Activated CD4-positive, alpha-beta memory T cell treated with anti-CD3 and anti-CD28 coated beads for 36 hours (primary cell): ENCODE measurements at regions not wholly inside any gene's neighbourhood (a gene's known extent, or its start where the extent isn't known, plus 50 kb on each side); places are given as distances from the start of the nearest gene placed in this dataset.
"Not testable (repeated sequence)": the region's sequence is repeated elsewhere in the genome, so short reads cannot be mapped to it uniquely, and the experiment has no call there.

Source experiments
- CTCF ChIA-PET: fragments of 350-600 bp; sonication (Branson Sonifier 250); formaldehyde crosslinking; loops from one replicate; lab custom pipeline; 2021; ENCODE audit warnings: antibody characterized with exemption, inconsistent platforms; lab: Charles Lee
- POLR2A ChIA-PET: fragments of 350-600 bp; sonication (Branson Sonifier 250); formaldehyde crosslinking; loops from one replicate; lab custom pipeline; 2021; ENCODE audit warnings: antibody characterized with exemption; lab: Charles Lee
- DNase-seq: peaks from one replicate; pipeline ENCODE4 v3.0.0-alpha.2; 2020
- H3K27ac Mint-ChIP-seq: one replicate; pipeline ENCODE4 v1.8.0; 2021; ENCODE audit warnings: mixed read lengths
- H3K27me3 Mint-ChIP-seq: one replicate; pipeline ENCODE4 v1.8.0; 2021; ENCODE audit warnings: mixed read lengths
- H3K36me3 Mint-ChIP-seq: one replicate; pipeline ENCODE4 v1.8.0; 2021; ENCODE audit warnings: mixed read lengths
- H3K4me1 Mint-ChIP-seq: one replicate; pipeline ENCODE4 v1.8.0; 2021; ENCODE audit warnings: low read depth, mixed read lengths
- H3K4me3 Mint-ChIP-seq: one replicate; pipeline ENCODE4 v1.8.0; 2021; ENCODE audit warnings: mild to moderate bottlenecking, mixed read lengths
- H3K9me3 Mint-ChIP-seq: one replicate; pipeline ENCODE4 v1.8.0; 2021; ENCODE audit warnings: mixed read lengths
- intact Hi-C: fragments of 100-400 bp; cut with micrococcal nuclease; formaldehyde crosslinking; loops from one replicate; pipeline ENCODE4 v1.15.1; 2023

- no peaks in the 10 kb centered on the region for H3K36me3 Mint-ChIP-seq
- H3K9me3 Mint-ChIP-seq = no peaks in the 10 kb centered on the region
- DNase-seq = no peak
- intact Hi-C loops = no loop called here
- H3K27me3 Mint-ChIP-seq = no peaks in the 10 kb centered on the region
- ChIA-PET POLR2A (no interaction called here), CTCF (no interaction called here)
- H3K27ac Mint-ChIP-seq = no peak overlapping the region
- no peaks in the 10 kb centered on the region for H3K4me1 Mint-ChIP-seq
- H3K4me3 Mint-ChIP-seq = no peak overlapping the region
Measured at GRCh38 chr7:46752881-46753366, 829.0 kb downstream of the TNS3 start.

- DNase-seq, H3K27ac Mint-ChIP-seq, H3K9me3 Mint-ChIP-seq, H3K36me3 Mint-ChIP-seq, intact Hi-C loops, H3K27me3 Mint-ChIP-seq, CTCF ChIA-PET, H3K4me1 Mint-ChIP-seq, POLR2A ChIA-PET, H3K4me3 Mint-ChIP-seq: not testable (repeated sequence)
Measured at GRCh38 chr7:46751927-46752723, 829.8 kb downstream of the TNS3 start.

- POLR2A ChIA-PET = no interaction called here
Measured at GRCh38 chr7:46751471-46751870, 830.4 kb upstream of the IGFBP3 start.

GRCh38 chr7:46750321-46750865 is 829.3 kb upstream of the IGFBP3 start:
- no peaks in the 10 kb centered on the region for H3K9me3 Mint-ChIP-seq
- CTCF ChIA-PET = no interaction called here
- POLR2A ChIA-PET = no interaction called here
- no peak for DNase-seq
- no peak overlapping the region for H3K27ac Mint-ChIP-seq
- H3K4me3 Mint-ChIP-seq = no peak overlapping the region
- H3K36me3 Mint-ChIP-seq = no peaks in the 10 kb centered on the region
- H3K27me3 Mint-ChIP-seq = no peaks in the 10 kb centered on the region
- intact Hi-C loops = no loop called here
- no peaks in the 10 kb centered on the region for H3K4me1 Mint-ChIP-seq

More at GRCh38 chr7:46751471-46751870, 830.4 kb upstream of the IGFBP3 start:
- no peaks in the 10 kb centered on the region for H3K9me3 Mint-ChIP-seq
- H3K27ac Mint-ChIP-seq = no peak overlapping the region
- CTCF ChIA-PET = no interaction called here
- H3K4me1 Mint-ChIP-seq = no peaks in the 10 kb centered on the region
- no peaks in the 10 kb centered on the region for H3K27me3 Mint-ChIP-seq
- intact Hi-C loops = no loop called here
- DNase-seq = no peak
- no peaks in the 10 kb centered on the region for H3K36me3 Mint-ChIP-seq
- no peak overlapping the region for H3K4me3 Mint-ChIP-seq

- Mint-ChIP-seq H3K4me3 (no peak overlapping the region), H3K9me3 (no peaks in the 10 kb centered on the region), H3K4me1 (no peaks in the 10 kb centered on the region), H3K36me3 (no peaks in the 10 kb centered on the region), H3K27ac (no peak overlapping the region), H3K27me3 (no peaks in the 10 kb centered on the region)
- CTCF ChIA-PET = no interaction called here
- no peak for DNase-seq
- POLR2A ChIA-PET = no interaction called here
- intact Hi-C loops = loop anchor here (10.0 kb wide), 1 partner anchor 63 kb away; no protein-coding TSS in a partner anchor
Measured at GRCh38 chr7:46747869-46748576, 827.0 kb upstream of the IGFBP3 start.

- intact Hi-C loops = loop anchor here (10.0 kb wide), 1 partner anchor 62 kb away; no protein-coding TSS in a partner anchor
- Mint-ChIP-seq H3K36me3 (no peaks in the 10 kb centered on the region), H3K27ac (no peak overlapping the region), H3K9me3 (no peaks in the 10 kb centered on the region), H3K27me3 (no peaks in the 10 kb centered on the region), H3K4me1 (no peaks in the 10 kb centered on the region), H3K4me3 (no peak overlapping the region)
- ChIA-PET POLR2A (no interaction called here), CTCF (no interaction called here)
- no peak for DNase-seq
Measured at GRCh38 chr7:46746695-46747687, 825.9 kb upstream of the IGFBP3 start.

- no peaks in the 10 kb centered on the region for H3K36me3 Mint-ChIP-seq
- H3K27ac Mint-ChIP-seq = no peak overlapping the region
- no peak overlapping the region for H3K4me3 Mint-ChIP-seq
- POLR2A ChIA-PET = no interaction called here
- no peaks in the 10 kb centered on the region for H3K27me3 Mint-ChIP-seq
- no peaks in the 10 kb centered on the region for H3K4me1 Mint-ChIP-seq
- CTCF ChIA-PET = no interaction called here
- peaks cover 5% of the 10 kb centered on the region for H3K9me3 Mint-ChIP-seq
- intact Hi-C loops = loop anchor here (10.0 kb wide), 1 partner anchor 61 kb away; no protein-coding TSS in a partner anchor
- DNase-seq = no peak
Measured at GRCh38 chr7:46745707-46746090, 824.6 kb upstream of the IGFBP3 start.

GRCh38 chr7:46744957-46745706 is 824.1 kb upstream of the IGFBP3 start:
- no peak overlapping the region for H3K4me3 Mint-ChIP-seq
- H3K36me3 Mint-ChIP-seq = no peaks in the 10 kb centered on the region
- intact Hi-C loops = loop anchor here (10.0 kb wide), 1 partner anchor 60 kb away; no protein-coding TSS in a partner anchor
- POLR2A ChIA-PET = no interaction called here
- no peaks in the 10 kb centered on the region for H3K27me3 Mint-ChIP-seq
- peaks cover 5% of the 10 kb centered on the region for H3K9me3 Mint-ChIP-seq
- no peak overlapping the region for H3K27ac Mint-ChIP-seq
- no peak for DNase-seq
- CTCF ChIA-PET = no interaction called here
- H3K4me1 Mint-ChIP-seq = no peaks in the 10 kb centered on the region

- Mint-ChIP-seq H3K4me3 (no peak overlapping the region), H3K27me3 (no peaks in the 10 kb centered on the region), H3K9me3 (peaks cover 5% of the 10 kb centered on the region), H3K36me3 (no peaks in the 10 kb centered on the region), H3K27ac (no peak overlapping the region), H3K4me1 (no peaks in the 10 kb centered on the region)
- ChIA-PET POLR2A (no interaction called here), CTCF (no interaction called here)
- intact Hi-C loops = loop anchor here (10.0 kb wide), 1 partner anchor 58 kb away; no protein-coding TSS in a partner anchor
- no peak for DNase-seq
Measured at GRCh38 chr7:46742601-46743000, 821.5 kb upstream of the IGFBP3 start.

- Mint-ChIP-seq H3K36me3 (no peaks in the 10 kb centered on the region), H3K27ac (no peak overlapping the region), H3K27me3 (no peaks in the 10 kb centered on the region), H3K9me3 (peaks cover 5% of the 10 kb centered on the region), H3K4me3 (no peak overlapping the region), H3K4me1 (no peaks in the 10 kb centered on the region)
- ChIA-PET POLR2A (no interaction called here), CTCF (no interaction called here)
- DNase-seq = no peak
- intact Hi-C loops = loop anchor here (10.0 kb wide), 1 partner anchor 57 kb away; no protein-coding TSS in a partner anchor
Measured at GRCh38 chr7:46741938-46742540, 821.0 kb upstream of the IGFBP3 start.

- Mint-ChIP-seq H3K27me3 (no peaks in the 10 kb centered on the region), H3K4me1 (no peaks in the 10 kb centered on the region), H3K9me3 (peaks cover 5% of the 10 kb centered on the region), H3K27ac (no peak overlapping the region), H3K36me3 (no peaks in the 10 kb centered on the region), H3K4me3 (no peak overlapping the region)
- intact Hi-C loops = loop anchor here (10.0 kb wide), 1 partner anchor 56 kb away; no protein-coding TSS in a partner anchor
- ChIA-PET CTCF (no interaction called here), POLR2A (no interaction called here)
- DNase-seq = no peak
Measured at GRCh38 chr7:46741181-46741580, 820.1 kb upstream of the IGFBP3 start.
